KMS-11 (cell line): ENCODE measurements at regions not wholly inside any gene's neighbourhood (a gene's known extent, or its start where the extent isn't known, plus 50 kb on each side); places are given as distances from the start of the nearest gene placed in this dataset.

ENCODE experiments used
- H2AFZ ChIP-seq: fragments of 200-600 bp; sonication (generic); 2 replicates; pipeline ENCODE4 v1.6.1; 2016; ENCODE audit warnings: antibody characterized with exemption, mixed run types, low read depth
- H3K27ac ChIP-seq: fragments of 200-600 bp; sonication (generic); 2 replicates; pipeline ENCODE4 v1.6.1; 2016; ENCODE audit warnings: mild to moderate bottlenecking, mixed run types
- H3K27me3 ChIP-seq: fragments of 200-600 bp; sonication (generic); 2 replicates; pipeline ENCODE4 v1.6.1; 2017; ENCODE audit warnings: mild to moderate bottlenecking, low read depth, mixed run types, moderate library complexity; ENCODE audit not compliant: insufficient read depth
- H3K36me3 ChIP-seq: fragments of 200-600 bp; sonication (generic); 2 replicates; pipeline ENCODE4 v1.6.1; 2017; ENCODE audit warnings: mild to moderate bottlenecking, mixed run types; ENCODE audit not compliant: insufficient read depth
- H3K4me1 ChIP-seq: fragments of 200-600 bp; sonication (generic); 2 replicates; pipeline ENCODE4 v1.6.1; 2016; ENCODE audit warnings: mild to moderate bottlenecking, low read depth, mixed run types; ENCODE audit not compliant: poor library complexity, severe bottlenecking
- H3K4me2 ChIP-seq: fragments of 200-600 bp; sonication (generic); 2 replicates; pipeline ENCODE4 v1.7.0; 2016; ENCODE audit warnings: mild to moderate bottlenecking, mixed run types
- H3K4me3 ChIP-seq: fragments of 200-600 bp; sonication (generic); IDR thresholded peaks from 2 replicates; pipeline ENCODE4 v1.6.1; 2017; ENCODE audit warnings: low read depth, low read length, mixed read lengths; ENCODE audit not compliant: insufficient read depth
- H3K79me2 ChIP-seq: fragments of 200-600 bp; sonication (generic); 2 replicates; pipeline ENCODE4 v1.6.1; 2016; ENCODE audit warnings: low read depth, mixed run types; ENCODE audit not compliant: insufficient read depth
- H3K9ac ChIP-seq: fragments of 200-600 bp; sonication (generic); 2 replicates; pipeline ENCODE4 v1.6.1; 2016; ENCODE audit warnings: mild to moderate bottlenecking, mixed run types
- H4K20me1 ChIP-seq: fragments of 200-600 bp; sonication (generic); 2 replicates; pipeline ENCODE4 v1.6.1; 2016; ENCODE audit warnings: mild to moderate bottlenecking, mixed run types; ENCODE audit not compliant: insufficient read depth
- TF ChIP-seq, protein P1 (sequence below): fragments of 200-600 bp; sonication (generic); conservative IDR thresholded peaks from 2 replicates; pipeline ENCODE4 v1.6.1; 2017; ENCODE audit warnings: low read depth, mild to moderate bottlenecking, antibody characterized with exemption, low read length, moderate library complexity, mixed read lengths

DNA sequence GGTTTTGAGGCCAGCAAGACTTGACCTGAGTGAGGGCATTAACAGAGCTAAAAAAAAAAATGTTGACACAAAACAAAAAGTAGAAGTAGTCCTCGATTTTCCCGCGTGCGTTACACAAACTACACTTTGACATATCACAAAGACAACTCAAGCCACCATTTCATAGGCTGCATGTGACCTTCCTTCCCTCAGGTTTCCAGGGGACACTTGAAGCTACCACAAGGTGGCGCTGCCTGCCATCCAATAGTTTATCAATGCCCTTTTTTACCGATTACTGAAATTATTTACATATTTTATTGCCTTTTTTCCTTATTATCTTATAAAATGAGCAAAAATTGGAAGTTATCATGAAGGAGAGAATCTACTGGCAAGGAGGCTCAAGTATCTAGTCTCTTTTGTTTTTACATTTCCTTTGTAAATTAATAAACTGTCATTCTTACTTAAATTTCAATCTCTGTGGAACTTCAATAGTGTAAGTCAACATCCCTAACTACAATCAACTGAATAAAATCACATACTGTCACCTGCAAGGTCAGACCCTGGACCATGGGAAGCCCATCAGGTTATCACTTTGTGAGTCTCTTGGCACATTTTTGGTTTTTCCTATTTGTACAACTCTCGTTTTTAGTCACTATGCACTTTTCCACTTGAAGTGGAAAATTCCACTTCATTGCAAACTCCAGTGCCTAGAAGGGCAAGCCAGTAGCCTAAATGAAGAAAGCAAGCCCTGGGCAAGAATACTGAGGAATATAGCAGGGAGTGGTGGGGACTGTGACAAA is 84.6 kb upstream of the CPSF6 start:
- peaks cover 26% of the 10 kb centered on the region for H3K4me1 ChIP-seq
- H3K36me3 ChIP-seq, result no peaks in the 10 kb centered on the region
- no peak overlapping the region for H3K4me3 ChIP-seq
- H4K20me1 ChIP-seq, result no peaks in the 10 kb centered on the region
- H2AFZ ChIP-seq, result peak overlapping the region; percentile 74
- no peaks in the 10 kb centered on the region for H3K79me2 ChIP-seq
- TF ChIP-seq, protein P1, sequence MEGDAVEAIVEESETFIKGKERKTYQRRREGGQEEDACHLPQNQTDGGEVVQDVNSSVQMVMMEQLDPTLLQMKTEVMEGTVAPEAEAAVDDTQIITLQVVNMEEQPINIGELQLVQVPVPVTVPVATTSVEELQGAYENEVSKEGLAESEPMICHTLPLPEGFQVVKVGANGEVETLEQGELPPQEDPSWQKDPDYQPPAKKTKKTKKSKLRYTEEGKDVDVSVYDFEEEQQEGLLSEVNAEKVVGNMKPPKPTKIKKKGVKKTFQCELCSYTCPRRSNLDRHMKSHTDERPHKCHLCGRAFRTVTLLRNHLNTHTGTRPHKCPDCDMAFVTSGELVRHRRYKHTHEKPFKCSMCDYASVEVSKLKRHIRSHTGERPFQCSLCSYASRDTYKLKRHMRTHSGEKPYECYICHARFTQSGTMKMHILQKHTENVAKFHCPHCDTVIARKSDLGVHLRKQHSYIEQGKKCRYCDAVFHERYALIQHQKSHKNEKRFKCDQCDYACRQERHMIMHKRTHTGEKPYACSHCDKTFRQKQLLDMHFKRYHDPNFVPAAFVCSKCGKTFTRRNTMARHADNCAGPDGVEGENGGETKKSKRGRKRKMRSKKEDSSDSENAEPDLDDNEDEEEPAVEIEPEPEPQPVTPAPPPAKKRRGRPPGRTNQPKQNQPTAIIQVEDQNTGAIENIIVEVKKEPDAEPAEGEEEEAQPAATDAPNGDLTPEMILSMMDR, result peak; percentile 99
- H3K9ac ChIP-seq, result no peak overlapping the region
- no peaks in the 10 kb centered on the region for H3K27me3 ChIP-seq
- H3K27ac ChIP-seq, result no peak overlapping the region
- H3K4me2 ChIP-seq, result peak overlapping the region; percentile 6

DNA sequence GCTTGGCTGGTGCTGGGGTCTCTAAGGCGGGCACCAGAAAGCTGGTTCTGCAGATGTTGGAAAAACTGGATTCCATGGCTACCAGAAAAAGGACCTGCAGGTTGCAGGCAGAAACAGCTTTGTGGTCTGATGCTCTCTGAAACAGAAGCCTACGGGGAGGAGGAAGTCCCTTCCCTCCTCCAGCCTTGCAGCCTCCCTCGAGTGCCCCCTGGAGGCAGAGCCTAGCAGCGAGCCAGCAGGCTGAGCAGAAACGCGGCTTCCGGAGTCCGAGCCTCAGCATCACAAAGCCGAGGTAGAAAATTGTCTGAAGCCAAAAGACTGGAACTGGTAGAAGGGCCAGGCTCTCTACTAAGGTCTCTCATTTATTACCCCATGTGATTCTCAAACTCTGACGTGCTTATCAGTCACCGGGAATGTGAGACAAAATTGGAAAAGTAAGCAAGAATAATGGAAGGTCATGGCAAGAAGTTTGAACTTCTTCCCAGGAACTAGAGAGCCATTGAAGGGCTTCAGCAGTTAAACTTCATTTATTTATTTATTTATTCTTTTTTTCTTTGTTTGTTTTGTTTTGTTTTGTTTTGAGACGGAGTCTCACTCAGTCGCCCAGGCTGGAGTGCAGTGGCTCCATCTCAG is 82.2 kb upstream of the CPSF6 start:
- Histone ChIP-seq H3K4me3 (no peak overlapping the region), H3K4me1 (peaks cover 41% of the 10 kb centered on the region), H3K27me3 (no peaks in the 10 kb centered on the region), H3K4me2 (peak overlapping the region; percentile 59), H4K20me1 (no peaks in the 10 kb centered on the region), H2AFZ (peak overlapping the region; percentile 83), H3K36me3 (no peaks in the 10 kb centered on the region), H3K27ac (peak overlapping the region; percentile 9), H3K79me2 (no peaks in the 10 kb centered on the region), H3K9ac (no peak overlapping the region)
- TF ChIP-seq, protein P1, result peak; percentile 98

DNA sequence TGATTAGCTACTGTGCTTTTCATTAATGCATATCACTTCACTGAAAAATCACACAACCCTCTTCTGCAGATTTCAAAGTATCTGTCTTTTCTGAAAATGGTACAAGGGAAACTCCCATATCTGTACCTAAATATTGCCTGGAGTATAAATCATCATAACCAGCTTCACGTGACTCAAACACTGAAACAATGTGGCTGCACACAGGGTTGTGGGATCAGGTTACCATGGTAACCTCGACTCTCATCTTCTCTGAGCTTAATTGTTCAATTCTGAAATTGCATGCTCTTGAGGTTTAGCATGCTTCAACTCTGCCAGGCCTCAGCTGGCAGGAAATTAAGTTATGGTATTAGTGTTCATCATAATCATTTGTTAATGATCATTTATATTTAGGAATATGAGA is 77.5 kb upstream of the CPSF6 start:
- peak overlapping the region; percentile 12; the same call in 1 of the 2 replicates for H2AFZ ChIP-seq
- TF ChIP-seq, protein P1, result no peak
- peak overlapping the region; percentile 37 for H3K27ac ChIP-seq

DNA sequence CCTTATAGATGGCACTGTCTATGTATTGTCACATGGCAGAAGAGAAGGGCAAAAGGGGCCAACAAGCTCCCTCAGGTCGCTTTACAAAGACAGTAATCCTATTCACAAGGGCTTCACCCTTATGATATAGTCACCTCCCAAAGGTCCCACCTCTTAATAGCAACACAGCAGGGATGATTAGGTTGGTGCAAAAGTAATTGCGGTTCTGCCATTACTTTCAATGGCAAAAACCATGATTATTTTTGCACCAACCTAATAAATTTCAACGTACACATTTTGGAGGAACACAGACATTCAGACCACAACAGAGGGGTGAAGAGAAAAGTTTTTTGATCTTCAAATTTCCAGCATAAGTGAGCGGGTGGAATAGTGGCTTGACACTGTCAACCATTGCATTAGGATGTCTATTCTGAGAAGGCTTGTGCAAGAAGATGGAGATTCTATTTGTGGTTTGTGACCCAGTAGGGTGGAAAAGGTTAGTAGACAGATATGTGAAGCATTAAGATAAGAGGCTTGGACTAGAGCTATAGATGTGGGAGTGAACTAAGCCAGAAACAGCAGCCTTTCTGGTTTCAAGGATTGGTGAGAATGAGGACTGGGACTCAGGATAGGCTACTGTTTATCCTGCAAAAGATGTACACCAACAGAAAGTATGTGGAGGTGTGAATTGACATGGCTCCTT is 75.5 kb upstream of the CPSF6 start:
- H3K27ac ChIP-seq, result no peak overlapping the region
- no peak overlapping the region for H3K4me2 ChIP-seq
- no peaks in the 10 kb centered on the region for H3K27me3 ChIP-seq
- H4K20me1 ChIP-seq, result no peaks in the 10 kb centered on the region
- H3K4me3 ChIP-seq, result no peak overlapping the region
- H2AFZ ChIP-seq, result no peak overlapping the region
- no peaks in the 10 kb centered on the region for H3K36me3 ChIP-seq
- H3K79me2 ChIP-seq, result no peaks in the 10 kb centered on the region
- peaks cover 21% of the 10 kb centered on the region for H3K4me1 ChIP-seq
- TF ChIP-seq, protein P1, result no peak
- no peak overlapping the region for H3K9ac ChIP-seq

More for the DNA sequence above, 77.5 kb upstream of the CPSF6 start:
- Histone ChIP-seq H3K4me2 (peak overlapping the region; percentile 57), H3K36me3 (no peaks in the 10 kb centered on the region), H3K4me3 (no peak overlapping the region), H3K9ac (no peak overlapping the region), H3K27me3 (no peaks in the 10 kb centered on the region), H3K79me2 (no peaks in the 10 kb centered on the region), H3K4me1 (peaks cover 31% of the 10 kb centered on the region), H4K20me1 (no peaks in the 10 kb centered on the region)
